Panc1 (cell line): ENCODE measurements at regions not wholly inside any gene's neighbourhood (a gene's known extent, or its start where the extent isn't known, plus 50 kb on each side); places are given as distances from the start of the nearest gene placed in this dataset.
"Not testable (repeated sequence)": the region's sequence is repeated elsewhere in the genome, so short reads cannot be mapped to it uniquely, and the experiment has no call there.

Experiments
- ATAC-seq: fragments of 200-7000 bp; cut with Tn5 transposase; 2 replicates; pipeline ENCODE4 v1.9.1; 2020; ENCODE audit warnings: mild to moderate bottlenecking, moderate library complexity
- BruUV-seq: library from RNA; stranded (reverse); fragments of 400-500 nt; replicated peaks from 2 replicates; lab custom pipeline; 2021; lab: Mats Ljungman, UMichigan
- CTCF ChIA-PET: fragments of 300-600 bp; sonication (Branson Sonifier 250); formaldehyde crosslinking; loops from one replicate; lab custom pipeline; 2022; ENCODE audit warnings: antibody characterized with exemption; lab: Charles Lee
- POLR2A ChIA-PET: fragments of 300-600 bp; sonication (Branson Sonifier 250); formaldehyde crosslinking; loops from one replicate; lab custom pipeline; 2022; ENCODE audit warnings: antibody characterized with exemption; lab: Charles Lee
- DNase-seq: peaks from one replicate; pipeline ENCODE4 v3.0.0-alpha.2; 2010; ENCODE audit warnings: low read depth, low spot score
- H3K27ac ChIP-seq: 2 replicates; pipeline ENCODE4 v1.5.1; 2011; ENCODE audit warnings: mild to moderate bottlenecking, low read length, inconsistent platforms
- H3K27me3 ChIP-seq: fragments of 200-500 bp; sonication (Bioruptor generic); 2 replicates; pipeline ENCODE4 v1.6.0; 2014; ENCODE audit warnings: low read length, inconsistent platforms; ENCODE audit not compliant: control insufficient read depth, insufficient read depth
- H3K36me3 ChIP-seq: fragments of 200-500 bp; sonication (Bioruptor generic); 2 replicates; pipeline ENCODE4 v1.5.1; 2014; ENCODE audit warnings: inconsistent platforms, mild to moderate bottlenecking, low read length, moderate library complexity; ENCODE audit not compliant: control insufficient read depth, insufficient read depth
- H3K4me1 ChIP-seq: 2 replicates; pipeline ENCODE4 v1.5.1; 2011; ENCODE audit warnings: inconsistent platforms, mild to moderate bottlenecking, low read length, moderate library complexity; ENCODE audit not compliant: control insufficient read depth, insufficient read depth
- H3K4me3 ChIP-seq, 2 experiments: 2 replicates each; pipeline ENCODE4 v1.5.1; 2011 to 2012; ENCODE audit warnings: low read depth in 2 of 2, low read length in 2 of 2, mild to moderate bottlenecking in 2 of 2, inconsistent platforms in 1 of 2, moderate library complexity in 1 of 2
- H3K9me3 ChIP-seq: fragments of 200-500 bp; sonication (Bioruptor generic); 2 replicates; pipeline ENCODE4 v1.5.1; 2014; ENCODE audit warnings: low read depth, mild to moderate bottlenecking, inconsistent platforms, low read length, moderate library complexity; ENCODE audit not compliant: control insufficient read depth, insufficient read depth
- POLR2AphosphoS5 ChIP-seq: IDR thresholded peaks from 2 replicates; pipeline ENCODE4 v1.6.1; 2012; ENCODE audit warnings: mild to moderate bottlenecking, low read depth, low read length, moderate library complexity
- SIN3A ChIP-seq: IDR thresholded peaks from 2 replicates; pipeline ENCODE4 v1.6.1; 2012; ENCODE audit warnings: low read depth, mild to moderate bottlenecking, low read length, moderate library complexity, borderline replicate concordance; ENCODE audit not compliant: insufficient read depth
- TCF7L2 ChIP-seq: IDR thresholded peaks from 2 replicates; pipeline ENCODE4 v1.6.1; 2011; ENCODE audit warnings: mild to moderate bottlenecking, low read depth, low read length, inconsistent platforms
- in situ Hi-C: cut with HindIII; loops from 2 replicates; pipeline ENCODE4 v1.10.0; 2016; ENCODE audit warnings: low sequenced_read_pairs, low pct_unique_long_range_greater_than_20kb
- intact Hi-C: fragments of 100-400 bp; cut with micrococcal nuclease; formaldehyde crosslinking; loops from one replicate; pipeline ENCODE4 v1.10.0; 2022; ENCODE audit not compliant: unreplicated experiment
- TF ChIP-seq, protein P1 (sequence below): fragments of 450-650 bp; IDR thresholded peaks from 2 replicates; pipeline ENCODE4 v1.5.1; 2017; ENCODE audit warnings: mild to moderate bottlenecking
- TF ChIP-seq, protein P2 (sequence below), 2 experiments: IDR thresholded peaks; 2 replicates each; pipeline ENCODE4 v1.6.1; 2011 to 2012; ENCODE audit warnings: low read depth in 2 of 2, control low read depth in 1 of 2, low read length in 1 of 2, mild to moderate bottlenecking in 1 of 2, moderate library complexity in 1 of 2; ENCODE audit not compliant: insufficient read depth in 1 of 2

- CTCF ChIA-PET = no interaction called here
- no peak overlapping the region for H3K4me3 ChIP-seq
- ATAC-seq = no peak
- BruUV-seq = no TSS peak
- no peaks in the 10 kb centered on the region for H3K27me3 ChIP-seq
- no peaks in the 10 kb centered on the region for H3K36me3 ChIP-seq
- no peaks in the 10 kb centered on the region for H3K9me3 ChIP-seq
- no peaks in the 10 kb centered on the region for H3K4me1 ChIP-seq
- intact Hi-C loops = no loop called here
- no peak for TF ChIP-seq POLR2AphosphoS5
- TF ChIP-seq SIN3A = no peak
- TF ChIP-seq, protein P1, sequence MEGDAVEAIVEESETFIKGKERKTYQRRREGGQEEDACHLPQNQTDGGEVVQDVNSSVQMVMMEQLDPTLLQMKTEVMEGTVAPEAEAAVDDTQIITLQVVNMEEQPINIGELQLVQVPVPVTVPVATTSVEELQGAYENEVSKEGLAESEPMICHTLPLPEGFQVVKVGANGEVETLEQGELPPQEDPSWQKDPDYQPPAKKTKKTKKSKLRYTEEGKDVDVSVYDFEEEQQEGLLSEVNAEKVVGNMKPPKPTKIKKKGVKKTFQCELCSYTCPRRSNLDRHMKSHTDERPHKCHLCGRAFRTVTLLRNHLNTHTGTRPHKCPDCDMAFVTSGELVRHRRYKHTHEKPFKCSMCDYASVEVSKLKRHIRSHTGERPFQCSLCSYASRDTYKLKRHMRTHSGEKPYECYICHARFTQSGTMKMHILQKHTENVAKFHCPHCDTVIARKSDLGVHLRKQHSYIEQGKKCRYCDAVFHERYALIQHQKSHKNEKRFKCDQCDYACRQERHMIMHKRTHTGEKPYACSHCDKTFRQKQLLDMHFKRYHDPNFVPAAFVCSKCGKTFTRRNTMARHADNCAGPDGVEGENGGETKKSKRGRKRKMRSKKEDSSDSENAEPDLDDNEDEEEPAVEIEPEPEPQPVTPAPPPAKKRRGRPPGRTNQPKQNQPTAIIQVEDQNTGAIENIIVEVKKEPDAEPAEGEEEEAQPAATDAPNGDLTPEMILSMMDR = no peak
- no peak for TF ChIP-seq TCF7L2
- TF ChIP-seq, protein P2, sequence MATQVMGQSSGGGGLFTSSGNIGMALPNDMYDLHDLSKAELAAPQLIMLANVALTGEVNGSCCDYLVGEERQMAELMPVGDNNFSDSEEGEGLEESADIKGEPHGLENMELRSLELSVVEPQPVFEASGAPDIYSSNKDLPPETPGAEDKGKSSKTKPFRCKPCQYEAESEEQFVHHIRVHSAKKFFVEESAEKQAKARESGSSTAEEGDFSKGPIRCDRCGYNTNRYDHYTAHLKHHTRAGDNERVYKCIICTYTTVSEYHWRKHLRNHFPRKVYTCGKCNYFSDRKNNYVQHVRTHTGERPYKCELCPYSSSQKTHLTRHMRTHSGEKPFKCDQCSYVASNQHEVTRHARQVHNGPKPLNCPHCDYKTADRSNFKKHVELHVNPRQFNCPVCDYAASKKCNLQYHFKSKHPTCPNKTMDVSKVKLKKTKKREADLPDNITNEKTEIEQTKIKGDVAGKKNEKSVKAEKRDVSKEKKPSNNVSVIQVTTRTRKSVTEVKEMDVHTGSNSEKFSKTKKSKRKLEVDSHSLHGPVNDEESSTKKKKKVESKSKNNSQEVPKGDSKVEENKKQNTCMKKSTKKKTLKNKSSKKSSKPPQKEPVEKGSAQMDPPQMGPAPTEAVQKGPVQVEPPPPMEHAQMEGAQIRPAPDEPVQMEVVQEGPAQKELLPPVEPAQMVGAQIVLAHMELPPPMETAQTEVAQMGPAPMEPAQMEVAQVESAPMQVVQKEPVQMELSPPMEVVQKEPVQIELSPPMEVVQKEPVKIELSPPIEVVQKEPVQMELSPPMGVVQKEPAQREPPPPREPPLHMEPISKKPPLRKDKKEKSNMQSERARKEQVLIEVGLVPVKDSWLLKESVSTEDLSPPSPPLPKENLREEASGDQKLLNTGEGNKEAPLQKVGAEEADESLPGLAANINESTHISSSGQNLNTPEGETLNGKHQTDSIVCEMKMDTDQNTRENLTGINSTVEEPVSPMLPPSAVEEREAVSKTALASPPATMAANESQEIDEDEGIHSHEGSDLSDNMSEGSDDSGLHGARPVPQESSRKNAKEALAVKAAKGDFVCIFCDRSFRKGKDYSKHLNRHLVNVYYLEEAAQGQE (IDR thresholded peaks at IDR 0.05; ENCODE audit: insufficient read depth in 1 of 2, low read depth in 2 of 2, low read length in 1 of 2) = no peak
- in situ Hi-C loops = no loop called here
- POLR2A ChIA-PET = no interaction called here
- DNase-seq = no peak
- H3K27ac ChIP-seq = no peak overlapping the region
Measured at GRCh38 chr9:82424599-82425120, 436.1 kb downstream of the SPATA31D1 start.

DNA sequence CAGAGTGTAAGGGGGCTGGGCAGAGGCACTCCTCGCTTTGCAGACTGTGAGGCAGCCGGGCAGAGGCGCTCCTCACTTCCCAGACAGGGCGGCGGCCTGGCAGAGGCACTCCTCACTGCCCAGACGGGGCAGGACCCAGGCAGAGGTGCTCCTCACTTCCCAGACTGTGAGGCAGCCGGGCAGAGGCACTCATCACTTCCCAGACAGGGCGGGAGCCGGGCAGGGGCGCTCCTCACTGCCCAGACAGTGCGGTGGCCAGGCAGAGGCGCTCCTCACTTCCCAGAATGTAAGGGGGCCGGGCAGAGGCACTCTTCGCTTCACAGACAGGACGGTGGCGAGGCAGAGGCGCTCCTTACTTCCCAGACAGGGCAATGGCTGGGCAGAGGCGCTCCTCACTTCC lies 442.5 kb downstream of the SPATA31D1 start:
- no peaks in the 10 kb centered on the region for H3K9me3 ChIP-seq
- no peaks in the 10 kb centered on the region for H3K27me3 ChIP-seq
- H3K36me3 ChIP-seq = no peaks in the 10 kb centered on the region
- no peak overlapping the region for H3K27ac ChIP-seq
- no peak for DNase-seq
- intact Hi-C loops (no loop called here), in situ Hi-C loops (no loop called here)
- TF ChIP-seq POLR2AphosphoS5 = no peak
- no peak for TF ChIP-seq TCF7L2
- TF ChIP-seq, protein P1 = no peak
- TF ChIP-seq SIN3A = no peak
- TF ChIP-seq, protein P2 (IDR thresholded peaks at IDR 0.05; ENCODE audit: insufficient read depth in 1 of 2, low read depth in 2 of 2, low read length in 1 of 2) = no peak
- no peaks in the 10 kb centered on the region for H3K4me1 ChIP-seq
- ChIA-PET POLR2A (no interaction called here), CTCF (interaction anchor here (0.8 kb wide), 1 partner anchor 68 kb away, joined by 8 read pairs; no protein-coding TSS in a partner anchor)
- no peak for ATAC-seq
- no peak overlapping the region for H3K4me3 ChIP-seq
- no TSS peak for BruUV-seq

DNA sequence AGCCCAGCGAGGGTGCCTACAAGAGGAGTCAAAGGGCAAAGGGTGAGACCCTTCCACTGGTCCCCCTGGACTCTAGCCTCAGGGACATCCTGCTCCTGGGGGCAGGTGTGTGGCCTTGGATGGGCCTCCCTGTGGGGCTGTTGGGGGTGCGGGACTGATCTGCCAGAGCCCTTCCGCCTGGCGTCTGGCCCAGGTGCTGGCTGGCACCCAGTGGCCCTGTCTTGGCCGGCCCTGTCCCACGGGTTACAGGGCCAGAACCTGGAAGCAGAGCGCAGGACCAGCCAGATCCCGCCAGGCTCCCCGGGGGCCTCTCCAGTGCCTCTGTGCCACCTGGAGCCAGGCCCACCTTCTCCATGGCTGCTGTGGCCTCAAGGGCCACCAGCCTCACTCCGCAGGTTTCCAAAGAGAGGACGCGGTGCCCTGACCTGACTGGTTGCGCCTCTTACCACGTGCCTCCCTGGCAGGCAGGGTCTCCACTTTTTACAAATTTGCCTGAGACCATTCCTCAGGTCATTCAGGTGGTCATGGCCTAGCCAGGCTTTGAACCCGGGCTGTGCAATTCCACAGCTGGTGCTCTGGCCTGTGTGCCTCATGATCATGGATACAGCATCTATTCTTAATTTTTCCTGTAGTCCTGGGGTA lies 444.8 kb downstream of the SPATA31D1 start:
- ATAC-seq, H3K4me1 ChIP-seq, POLR2A ChIA-PET, H3K4me3 ChIP-seq, BruUV-seq, H3K27me3 ChIP-seq, DNase-seq, H3K27ac ChIP-seq, intact Hi-C loops, H3K9me3 ChIP-seq, H3K36me3 ChIP-seq, CTCF ChIA-PET, in situ Hi-C loops: not testable (repeated sequence)
